SU-DHL-6 (cell line): ENCODE measurements at regions not wholly inside any gene's neighbourhood (a gene's known extent, or its start where the extent isn't known, plus 50 kb on each side); places are given as distances from the start of the nearest gene placed in this dataset.

ENCODE experiments used
- H2AFZ ChIP-seq: fragments of 200-600 bp; sonication (generic); 2 replicates; pipeline ENCODE4 v1.6.1; 2014; ENCODE audit warnings: low read depth, mild to moderate bottlenecking, moderate library complexity, mixed read lengths, antibody characterized with exemption, low read length; ENCODE audit not compliant: severe bottlenecking
- H3F3A ChIP-seq: fragments of 200-600 bp; shearing (Covaris generic); 2 replicates; pipeline ENCODE4 v1.6.0; 2016; ENCODE audit warnings: antibody characterized with exemption, mild to moderate bottlenecking; ENCODE audit not compliant: insufficient read depth
- H3K27ac ChIP-seq: fragments of 200-600 bp; sonication (generic); 2 replicates; pipeline ENCODE4 v1.5.1; 2016; ENCODE audit warnings: low read depth, mild to moderate bottlenecking, low read length, moderate library complexity, mixed read lengths
- H3K27me3 ChIP-seq: fragments of 200-600 bp; sonication (generic), shearing (Covaris generic); 2 replicates; pipeline ENCODE4 v1.6.0; 2014; ENCODE audit warnings: mild to moderate bottlenecking, low read length
- H3K36me3 ChIP-seq: fragments of 200-600 bp; sonication (generic); 2 replicates; pipeline ENCODE4 v1.6.1; 2014; ENCODE audit warnings: mild to moderate bottlenecking, low read length, mixed read lengths
- H3K4me2 ChIP-seq: fragments of 300-600, 200-600 bp; shearing (Covaris generic), sonication (generic); 2 replicates; pipeline ENCODE4 v1.6.0; 2014; ENCODE audit warnings: low read length, low read depth, mild to moderate bottlenecking; ENCODE audit not compliant: poor library complexity, severe bottlenecking
- H3K4me3 ChIP-seq: fragments of 200-600 bp; sonication (generic); 2 replicates; pipeline ENCODE4 v1.5.1; 2014; ENCODE audit warnings: antibody characterized with exemption, low read length, mild to moderate bottlenecking, mixed read lengths; ENCODE audit not compliant: insufficient read depth, poor library complexity, severe bottlenecking
- H3K79me2 ChIP-seq: fragments of 200-600 bp; sonication (generic); 2 replicates; pipeline ENCODE4 v1.6.1; 2014; ENCODE audit warnings: mild to moderate bottlenecking, low read length, moderate library complexity; ENCODE audit not compliant: insufficient read depth
- H3K9ac ChIP-seq: fragments of 200-600 bp; sonication (generic); 2 replicates; pipeline ENCODE4 v1.7.0; 2014; ENCODE audit warnings: mild to moderate bottlenecking, low read length
- H3K9me2 ChIP-seq: fragments of 200-600 bp; sonication (generic); replicated peaks from 2 replicates; pipeline ENCODE4 v1.6.1; 2014; ENCODE audit warnings: low read length; ENCODE audit not compliant: insufficient read depth
- H3K9me3 ChIP-seq: fragments of 200-600 bp; sonication (generic); 2 replicates; pipeline ENCODE4 v1.6.1; 2014; ENCODE audit warnings: low read length, mixed read lengths; ENCODE audit not compliant: insufficient read depth
- H4K20me1 ChIP-seq: fragments of 200-600 bp; sonication (generic); 2 replicates; pipeline ENCODE4 v1.6.1; 2014; ENCODE audit warnings: low read depth, mild to moderate bottlenecking, antibody characterized with exemption, low read length, moderate library complexity, mixed read lengths
- EZH2phosphoT487 ChIP-seq: fragments of 200-600 bp; sonication (generic), shearing (Covaris generic); conservative IDR thresholded peaks from 2 replicates; pipeline ENCODE4 v1.6.1; 2018; ENCODE audit warnings: mild to moderate bottlenecking, antibody characterized with exemption, low read length, moderate library complexity, mixed read lengths
- TF ChIP-seq, protein P1 (sequence below): fragments of 200-600 bp; sonication (generic); IDR thresholded peaks from one replicate; pipeline ENCODE4 v1.5.1; 2017; ENCODE audit warnings: antibody characterized with exemption, mild to moderate bottlenecking, low read length, moderate library complexity; ENCODE audit not compliant: insufficient read depth, poor library complexity, severe bottlenecking

DNA sequence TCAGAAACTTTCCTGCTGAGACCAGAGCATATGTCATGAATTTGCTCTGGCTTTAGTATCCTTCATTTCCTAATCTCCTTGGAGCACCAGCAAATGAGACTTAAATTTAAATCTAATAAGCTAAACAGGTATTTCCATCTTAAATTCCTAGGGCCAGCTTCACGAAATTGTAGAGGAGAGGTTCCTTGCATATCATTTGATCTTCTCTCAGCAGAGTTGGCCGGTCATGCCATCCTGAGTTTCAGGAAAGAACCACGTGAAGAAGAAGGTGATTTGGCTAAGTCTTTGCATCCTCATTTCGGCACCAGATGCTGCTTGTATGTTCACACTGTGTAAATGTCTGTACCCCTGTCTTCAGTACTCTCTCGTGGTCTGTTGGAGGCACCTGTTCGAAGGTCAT lies 370.4 kb upstream of the NBEA start:
- Histone ChIP-seq H3K4me3 (no peak overlapping the region), H3K9me3 (no peaks in the 10 kb centered on the region), H3F3A (no peaks in the 10 kb centered on the region), H3K9me2 (no peaks in the 10 kb centered on the region), H2AFZ (no peak overlapping the region), H3K27ac (no peak overlapping the region), H3K4me2 (no peak overlapping the region), H3K36me3 (no peaks in the 10 kb centered on the region), H3K27me3 (no peaks in the 10 kb centered on the region), H4K20me1 (no peaks in the 10 kb centered on the region), H3K79me2 (no peaks in the 10 kb centered on the region), H3K9ac (no peak overlapping the region)
- TF ChIP-seq EZH2phosphoT487: no peak
- TF ChIP-seq, protein P1, sequence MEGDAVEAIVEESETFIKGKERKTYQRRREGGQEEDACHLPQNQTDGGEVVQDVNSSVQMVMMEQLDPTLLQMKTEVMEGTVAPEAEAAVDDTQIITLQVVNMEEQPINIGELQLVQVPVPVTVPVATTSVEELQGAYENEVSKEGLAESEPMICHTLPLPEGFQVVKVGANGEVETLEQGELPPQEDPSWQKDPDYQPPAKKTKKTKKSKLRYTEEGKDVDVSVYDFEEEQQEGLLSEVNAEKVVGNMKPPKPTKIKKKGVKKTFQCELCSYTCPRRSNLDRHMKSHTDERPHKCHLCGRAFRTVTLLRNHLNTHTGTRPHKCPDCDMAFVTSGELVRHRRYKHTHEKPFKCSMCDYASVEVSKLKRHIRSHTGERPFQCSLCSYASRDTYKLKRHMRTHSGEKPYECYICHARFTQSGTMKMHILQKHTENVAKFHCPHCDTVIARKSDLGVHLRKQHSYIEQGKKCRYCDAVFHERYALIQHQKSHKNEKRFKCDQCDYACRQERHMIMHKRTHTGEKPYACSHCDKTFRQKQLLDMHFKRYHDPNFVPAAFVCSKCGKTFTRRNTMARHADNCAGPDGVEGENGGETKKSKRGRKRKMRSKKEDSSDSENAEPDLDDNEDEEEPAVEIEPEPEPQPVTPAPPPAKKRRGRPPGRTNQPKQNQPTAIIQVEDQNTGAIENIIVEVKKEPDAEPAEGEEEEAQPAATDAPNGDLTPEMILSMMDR: no peak

DNA sequence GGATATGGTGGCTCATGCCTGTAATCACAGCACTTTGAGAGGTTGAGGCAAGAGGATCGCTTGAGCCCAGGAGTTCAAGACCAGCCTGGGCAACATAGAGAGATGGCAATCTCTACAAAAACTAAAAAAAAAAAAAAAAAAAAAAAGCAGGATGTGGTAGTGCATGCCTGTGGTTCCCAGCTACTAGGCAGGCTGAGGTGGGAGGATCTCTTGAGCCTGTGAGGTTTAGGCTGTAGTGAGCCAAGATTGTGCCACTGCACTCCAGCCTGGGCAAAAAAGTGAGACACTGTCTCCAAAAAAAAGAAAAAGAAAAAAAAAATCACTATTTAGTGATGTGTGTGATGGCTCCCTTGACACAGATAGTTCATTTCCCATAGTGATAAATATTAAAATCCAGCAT lies 365.0 kb upstream of the NBEA start:
- H3K9ac ChIP-seq: no peak overlapping the region
- no peaks in the 10 kb centered on the region for H3K27me3 ChIP-seq
- no peak overlapping the region for H3K4me2 ChIP-seq
- H3K79me2 ChIP-seq: no peaks in the 10 kb centered on the region
- TF ChIP-seq, protein P1: no peak
- TF ChIP-seq EZH2phosphoT487: no peak
- H3K36me3 ChIP-seq: no peaks in the 10 kb centered on the region
- H3F3A ChIP-seq: no peaks in the 10 kb centered on the region
- no peak overlapping the region for H2AFZ ChIP-seq
- no peak overlapping the region for H3K27ac ChIP-seq
- no peaks in the 10 kb centered on the region for H4K20me1 ChIP-seq
- H3K9me2 ChIP-seq: no peaks in the 10 kb centered on the region
- no peaks in the 10 kb centered on the region for H3K9me3 ChIP-seq
- H3K4me3 ChIP-seq: no peak overlapping the region

- Histone ChIP-seq H3K27me3 (no peaks in the 10 kb centered on the region), H3K9me3 (no peaks in the 10 kb centered on the region), H3K79me2 (no peaks in the 10 kb centered on the region), H3K9ac (no peak overlapping the region), H3K4me2 (no peak overlapping the region), H2AFZ (no peak overlapping the region), H4K20me1 (no peaks in the 10 kb centered on the region), H3K27ac (no peak overlapping the region), H3K9me2 (no peaks in the 10 kb centered on the region), H3F3A (no peaks in the 10 kb centered on the region), H3K36me3 (no peaks in the 10 kb centered on the region), H3K4me3 (no peak overlapping the region)
- TF ChIP-seq, protein P1: no peak
- no peak for TF ChIP-seq EZH2phosphoT487
Observed at GRCh38 chr13:34578471-34578870, 363.6 kb upstream of the NBEA start.
